ENCODE measurements at regions not wholly inside any gene's neighbourhood (a gene's known extent, or its start where the extent isn't known, plus 50 kb on each side); places are given as distances from the start of the nearest gene placed in this dataset.

DNA sequence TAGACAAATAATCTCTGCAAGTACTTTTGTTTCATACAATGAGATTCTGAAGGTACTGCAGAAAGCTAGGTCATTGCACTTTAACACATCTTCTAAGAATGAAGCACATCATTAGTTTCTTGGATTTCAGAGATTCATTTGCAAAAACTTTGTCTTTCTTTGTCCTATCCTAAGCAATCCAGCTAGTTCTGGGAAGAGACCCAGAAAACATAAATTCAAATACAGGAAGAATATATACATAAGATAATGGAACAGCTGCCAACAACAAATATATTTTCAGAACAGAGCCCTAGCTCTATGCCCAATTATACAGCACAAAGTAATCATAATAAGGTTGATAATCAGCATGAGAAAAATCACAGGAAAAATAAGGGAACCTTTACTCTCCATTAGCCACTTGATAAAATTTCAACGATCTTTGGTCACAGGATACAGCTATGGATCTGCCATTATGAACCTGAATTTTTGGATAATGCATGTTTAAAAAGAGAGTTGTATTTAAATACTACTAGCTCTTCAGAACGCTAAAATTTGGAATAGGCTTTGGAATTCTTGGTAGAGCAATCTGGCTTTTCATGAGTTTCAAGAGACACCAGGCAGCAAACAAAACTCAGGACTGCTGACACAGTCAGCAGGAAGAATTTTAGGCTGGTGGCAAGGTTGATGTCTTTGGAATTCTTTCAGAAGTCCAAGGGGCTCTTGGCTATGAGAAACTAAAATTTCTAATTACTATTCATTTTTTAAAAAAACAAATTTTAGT, 250.4 kb upstream of the SMIM21 start:
- Histone ChIP-seq H3K4me3 (no peak overlapping the region), H3K27ac (no peak overlapping the region), H3K9me3 (no peaks in the 10 kb centered on the region), H3K36me3 (no peaks in the 10 kb centered on the region), H3K4me1 (no peaks in the 10 kb centered on the region), H3K27me3 (ENCODE audit: low read depth) (no peaks in the 10 kb centered on the region)
- intact Hi-C loops (cut with DNase I), result no loop called here
- ATAC-seq (no peak), DNase-seq (no peak)
- TF ChIP-seq, protein P1, sequence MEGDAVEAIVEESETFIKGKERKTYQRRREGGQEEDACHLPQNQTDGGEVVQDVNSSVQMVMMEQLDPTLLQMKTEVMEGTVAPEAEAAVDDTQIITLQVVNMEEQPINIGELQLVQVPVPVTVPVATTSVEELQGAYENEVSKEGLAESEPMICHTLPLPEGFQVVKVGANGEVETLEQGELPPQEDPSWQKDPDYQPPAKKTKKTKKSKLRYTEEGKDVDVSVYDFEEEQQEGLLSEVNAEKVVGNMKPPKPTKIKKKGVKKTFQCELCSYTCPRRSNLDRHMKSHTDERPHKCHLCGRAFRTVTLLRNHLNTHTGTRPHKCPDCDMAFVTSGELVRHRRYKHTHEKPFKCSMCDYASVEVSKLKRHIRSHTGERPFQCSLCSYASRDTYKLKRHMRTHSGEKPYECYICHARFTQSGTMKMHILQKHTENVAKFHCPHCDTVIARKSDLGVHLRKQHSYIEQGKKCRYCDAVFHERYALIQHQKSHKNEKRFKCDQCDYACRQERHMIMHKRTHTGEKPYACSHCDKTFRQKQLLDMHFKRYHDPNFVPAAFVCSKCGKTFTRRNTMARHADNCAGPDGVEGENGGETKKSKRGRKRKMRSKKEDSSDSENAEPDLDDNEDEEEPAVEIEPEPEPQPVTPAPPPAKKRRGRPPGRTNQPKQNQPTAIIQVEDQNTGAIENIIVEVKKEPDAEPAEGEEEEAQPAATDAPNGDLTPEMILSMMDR (IDR thresholded peaks at IDR 0.05), result no peak

DNA sequence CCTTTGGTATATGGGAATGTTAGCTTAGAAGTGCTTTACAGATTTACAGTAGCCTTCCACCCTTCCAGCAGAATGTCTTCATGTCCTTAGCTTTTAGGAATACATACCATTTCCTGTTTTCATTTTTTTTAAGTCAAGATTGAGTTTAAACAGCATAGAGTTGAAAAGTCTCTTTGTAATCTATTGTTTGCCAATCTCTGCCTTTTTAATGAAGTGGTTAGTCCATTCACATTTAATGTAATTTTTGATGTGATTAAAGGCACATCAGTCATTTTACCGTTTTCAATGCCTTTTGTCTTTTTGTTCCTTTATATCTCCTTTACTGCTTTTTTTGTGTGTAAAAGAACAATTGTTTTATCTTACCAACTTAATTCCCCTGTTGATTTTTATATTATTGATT, 233.4 kb upstream of the SMIM21 start:
- intact Hi-C loops (cut with DNase I), result no loop called here
- DNase-seq (no peak), ATAC-seq (no peak)
- Histone ChIP-seq H3K4me1 (no peaks in the 10 kb centered on the region), H3K27me3 (ENCODE audit: low read depth) (no peaks in the 10 kb centered on the region), H3K9me3 (peaks cover 17% of the 10 kb centered on the region), H3K4me3 (no peak overlapping the region), H3K36me3 (no peaks in the 10 kb centered on the region), H3K27ac (no peak overlapping the region)
- TF ChIP-seq, protein P1 (IDR thresholded peaks at IDR 0.05), result no peak

DNA sequence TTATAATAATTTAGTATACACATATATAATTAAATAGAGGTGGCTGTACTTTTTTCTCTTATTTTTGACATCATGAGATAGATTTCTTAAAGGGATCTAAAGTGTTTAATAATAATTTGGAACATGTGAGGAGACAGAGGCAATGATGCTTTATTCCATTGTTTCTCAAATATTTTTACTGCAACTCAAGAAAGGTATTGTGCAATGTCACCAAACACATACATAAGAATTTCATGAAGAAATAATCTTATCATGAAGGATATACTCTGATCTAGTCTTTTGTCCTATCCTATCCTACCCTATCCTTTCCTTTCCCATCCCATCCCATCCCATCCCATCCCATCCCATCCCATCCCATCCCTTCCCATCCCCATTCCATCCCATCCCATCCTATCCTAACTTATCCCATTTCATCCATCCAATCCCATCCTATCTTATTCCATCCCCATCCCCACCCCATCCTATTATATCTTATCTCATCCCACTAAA, 232.1 kb upstream of the SMIM21 start:
- DNase-seq (no peak), ATAC-seq (no peak)
- no peaks in the 10 kb centered on the region for H3K27me3 ChIP-seq (ENCODE audit: low read depth)
- H3K9me3 ChIP-seq, result peaks cover 17% of the 10 kb centered on the region
- TF ChIP-seq, protein P1 (IDR thresholded peaks at IDR 0.05), result no peak
- no peak overlapping the region for H3K27ac ChIP-seq
- intact Hi-C loops (cut with DNase I), result no loop called here
- H3K36me3 ChIP-seq, result no peaks in the 10 kb centered on the region
- H3K4me3 ChIP-seq, result no peak overlapping the region
- no peaks in the 10 kb centered on the region for H3K4me1 ChIP-seq

DNA sequence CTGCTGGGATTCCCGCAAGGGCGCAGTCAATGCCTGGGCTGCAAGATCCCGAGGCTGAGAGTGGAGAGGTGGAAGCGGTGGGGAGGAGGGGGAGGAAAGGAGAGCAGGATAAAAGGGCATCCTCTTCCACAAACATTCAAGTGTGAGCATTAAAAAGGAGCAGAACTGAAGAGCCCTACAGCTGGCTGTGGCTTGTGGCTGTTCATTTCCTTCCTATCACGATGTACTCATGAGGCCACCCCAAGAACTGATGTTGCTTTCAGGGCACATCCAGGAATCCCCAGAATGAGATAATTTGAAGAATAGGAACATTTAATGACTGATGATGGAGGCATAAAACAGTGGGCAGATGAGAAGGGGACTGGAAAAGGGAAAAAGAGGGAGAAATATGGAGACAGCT, 230.8 kb upstream of the SMIM21 start:
- no peaks in the 10 kb centered on the region for H3K36me3 ChIP-seq
- H3K27ac ChIP-seq, result no peak overlapping the region
- DNase-seq (no peak), ATAC-seq (no peak)
- no peaks in the 10 kb centered on the region for H3K4me1 ChIP-seq
- no peaks in the 10 kb centered on the region for H3K27me3 ChIP-seq (ENCODE audit: low read depth)
- peaks cover 17% of the 10 kb centered on the region for H3K9me3 ChIP-seq
- intact Hi-C loops (cut with DNase I), result no loop called here
- TF ChIP-seq, protein P1 (IDR thresholded peaks at IDR 0.05), result no peak
- no peak overlapping the region for H3K4me3 ChIP-seq

DNA sequence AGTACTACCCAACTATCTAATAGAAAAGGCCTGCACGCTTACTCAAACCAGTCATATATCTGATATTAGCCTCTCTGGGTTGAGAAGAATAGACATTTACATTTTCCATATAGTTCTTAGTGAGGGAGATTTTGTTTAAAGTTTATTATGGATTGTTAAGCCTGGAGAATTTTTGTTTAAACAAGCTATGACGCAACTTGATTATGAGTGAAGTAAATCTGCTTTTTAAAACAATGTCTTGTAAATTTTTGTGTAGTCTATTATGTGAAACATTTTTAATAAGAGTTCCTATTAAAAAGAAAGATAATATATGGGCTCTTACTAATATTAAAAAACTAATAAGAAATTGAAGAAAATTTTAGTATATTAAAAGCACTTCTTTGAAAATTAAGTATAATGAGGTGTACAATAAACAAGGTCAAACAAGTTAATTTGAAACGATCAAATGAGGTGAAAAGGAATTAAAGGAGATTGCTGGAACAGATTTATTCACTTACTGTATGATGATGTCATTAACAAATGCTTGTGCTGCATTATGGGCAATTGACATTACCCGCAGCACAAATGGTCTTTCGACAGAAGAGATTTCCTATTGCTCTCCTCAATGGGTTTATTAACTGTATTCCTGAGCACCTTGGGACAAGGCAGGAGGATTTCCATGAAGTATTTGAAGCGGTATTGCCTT, 229.2 kb upstream of the SMIM21 start:
- no peak for ATAC-seq
- Histone ChIP-seq H3K27me3 (ENCODE audit: low read depth) (no peaks in the 10 kb centered on the region), H3K9me3 (peaks cover 10% of the 10 kb centered on the region), H3K36me3 (no peaks in the 10 kb centered on the region), H3K27ac (no peak overlapping the region), H3K4me1 (no peaks in the 10 kb centered on the region), H3K4me3 (no peak overlapping the region)
- TF ChIP-seq, protein P1 (IDR thresholded peaks at IDR 0.05), result no peak
- intact Hi-C loops (cut with DNase I), result no loop called here
- no peak for DNase-seq

Measured in lower lobe of right lung (tissue), 2 donors.